Fibroblast of lung (primary cell): ENCODE measurements at regions not wholly inside any gene's neighbourhood (a gene's known extent, or its start where the extent isn't known, plus 50 kb on each side); places are given as distances from the start of the nearest gene placed in this dataset.
"Not testable (repeated sequence)": the region's sequence is repeated elsewhere in the genome, so short reads cannot be mapped to it uniquely, and the experiment has no call there.

Experiments used
- DNase-seq, 2 donors: peaks; one replicate each; pipeline versions ENCODE4 v3.0.0 to v3.0.0-alpha.2; 2010; ENCODE audit warnings: low read depth in 2 of 2
- H2AFZ ChIP-seq: 2 replicates; pipeline ENCODE4 v1.5.1; 2012; ENCODE audit warnings: low read length, control low read depth, inconsistent platforms
- H3K27ac ChIP-seq: 2 replicates; pipeline ENCODE4 v1.5.1; 2011; ENCODE audit warnings: low read length, control low read depth; ENCODE audit not compliant: insufficient read depth
- H3K27me3 ChIP-seq: 2 replicates; pipeline ENCODE4 v1.5.1; 2011; ENCODE audit warnings: mild to moderate bottlenecking, low read length; ENCODE audit not compliant: control insufficient read depth, insufficient read depth
- H3K36me3 ChIP-seq: 2 replicates; pipeline ENCODE4 v1.5.1; 2011; ENCODE audit warnings: low read length; ENCODE audit not compliant: control insufficient read depth, insufficient read depth
- H3K4me1 ChIP-seq: 2 replicates; pipeline ENCODE4 v1.5.1; 2011; ENCODE audit warnings: low read length; ENCODE audit not compliant: control insufficient read depth, insufficient read depth; ENCODE audit errors: extremely low read depth
- H3K4me2 ChIP-seq: 2 replicates; pipeline ENCODE4 v1.5.1; 2011; ENCODE audit warnings: low read length, control low read depth; ENCODE audit not compliant: insufficient read depth; ENCODE audit errors: extremely low read depth
- H3K4me3 ChIP-seq, 4 experiments: fragments of 200-600 bp in 1 of 4; sonication (generic) in 1 of 4; replicated peaks in 1 of 4; 2 replicates each; pipeline ENCODE4 v1.5.1; 2011 to 2016; ENCODE audit warnings: low read length in 4 of 4, low read depth in 3 of 4, mild to moderate bottlenecking in 3 of 4, control low read depth in 2 of 4, inconsistent platforms in 1 of 4, mixed read lengths in 1 of 4; ENCODE audit not compliant: insufficient read depth in 1 of 4; ENCODE audit errors: control extremely low read depth in 1 of 4
- H3K79me2 ChIP-seq: 2 replicates; pipeline ENCODE4 v1.5.1; 2012; ENCODE audit warnings: mild to moderate bottlenecking, low read length, inconsistent platforms; ENCODE audit not compliant: control insufficient read depth, insufficient read depth
- H3K9ac ChIP-seq: 2 replicates; pipeline ENCODE4 v1.5.1; 2011; ENCODE audit warnings: mild to moderate bottlenecking, low read length, control low read depth; ENCODE audit not compliant: insufficient read depth
- H3K9me3 ChIP-seq: 2 replicates; pipeline ENCODE4 v1.5.1; 2012; ENCODE audit warnings: low read depth, low read length; ENCODE audit not compliant: control insufficient read depth, insufficient read depth
- H4K20me1 ChIP-seq: 2 replicates; pipeline ENCODE4 v1.5.1; 2011; ENCODE audit warnings: low read length; ENCODE audit not compliant: control insufficient read depth, insufficient read depth; ENCODE audit errors: extremely low read depth
- EZH2 ChIP-seq: IDR thresholded peaks from 2 replicates; pipeline ENCODE4 v1.5.1; 2012; ENCODE audit warnings: low read length, control low read depth, mild to moderate bottlenecking; ENCODE audit errors: missing control alignments
- TF ChIP-seq, protein P1 (sequence below), 2 donors: IDR thresholded peaks in 1 of 2; conservative IDR thresholded peaks in 1 of 2; 1 replicate in 1 of 2; 2 replicates in 1 of 2; pipeline ENCODE4 v1.5.1; 2011 to 2012; ENCODE audit warnings: low read length in 2 of 2, control low read depth in 1 of 2, inconsistent platforms in 1 of 2, low read depth in 1 of 2, mild to moderate bottlenecking in 1 of 2

DNA sequence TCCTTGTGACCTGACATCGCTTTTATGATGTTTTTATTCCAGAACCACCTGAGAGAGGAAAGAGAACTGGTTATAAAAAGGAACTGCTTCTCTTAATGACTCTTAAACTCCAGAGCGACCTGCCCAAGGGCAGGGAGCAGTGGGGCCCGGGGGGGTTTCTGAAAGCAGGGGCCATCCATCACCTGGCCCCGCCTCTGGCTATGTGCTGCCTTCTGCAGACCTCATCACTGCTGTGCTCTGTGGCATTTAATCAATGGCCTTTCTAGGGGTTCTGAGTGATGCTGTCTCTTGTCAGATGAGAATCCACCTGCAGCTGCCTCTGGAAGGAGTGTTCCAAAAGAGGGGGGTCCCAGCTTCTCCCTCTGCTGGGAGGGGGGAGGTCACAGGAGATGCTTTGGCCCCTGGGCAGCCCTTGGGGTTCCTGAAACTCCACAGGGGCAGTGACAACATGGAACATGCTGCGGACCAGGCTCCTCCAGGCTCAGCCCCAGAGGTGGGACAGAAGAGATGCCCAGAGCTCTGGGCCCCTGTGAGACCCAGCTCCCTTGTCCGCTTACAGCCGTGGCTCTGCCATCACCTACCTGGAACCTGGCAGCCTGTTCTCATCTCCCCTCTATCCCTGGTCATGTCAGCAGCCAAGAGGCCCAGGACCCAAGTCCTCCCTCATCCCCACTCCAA lies 177.1 kb upstream of the SULF2 start:
- no peak overlapping the region for H3K4me2 ChIP-seq
- H4K20me1 ChIP-seq: no peaks in the 10 kb centered on the region
- no peak for TF ChIP-seq EZH2
- TF ChIP-seq, protein P1, sequence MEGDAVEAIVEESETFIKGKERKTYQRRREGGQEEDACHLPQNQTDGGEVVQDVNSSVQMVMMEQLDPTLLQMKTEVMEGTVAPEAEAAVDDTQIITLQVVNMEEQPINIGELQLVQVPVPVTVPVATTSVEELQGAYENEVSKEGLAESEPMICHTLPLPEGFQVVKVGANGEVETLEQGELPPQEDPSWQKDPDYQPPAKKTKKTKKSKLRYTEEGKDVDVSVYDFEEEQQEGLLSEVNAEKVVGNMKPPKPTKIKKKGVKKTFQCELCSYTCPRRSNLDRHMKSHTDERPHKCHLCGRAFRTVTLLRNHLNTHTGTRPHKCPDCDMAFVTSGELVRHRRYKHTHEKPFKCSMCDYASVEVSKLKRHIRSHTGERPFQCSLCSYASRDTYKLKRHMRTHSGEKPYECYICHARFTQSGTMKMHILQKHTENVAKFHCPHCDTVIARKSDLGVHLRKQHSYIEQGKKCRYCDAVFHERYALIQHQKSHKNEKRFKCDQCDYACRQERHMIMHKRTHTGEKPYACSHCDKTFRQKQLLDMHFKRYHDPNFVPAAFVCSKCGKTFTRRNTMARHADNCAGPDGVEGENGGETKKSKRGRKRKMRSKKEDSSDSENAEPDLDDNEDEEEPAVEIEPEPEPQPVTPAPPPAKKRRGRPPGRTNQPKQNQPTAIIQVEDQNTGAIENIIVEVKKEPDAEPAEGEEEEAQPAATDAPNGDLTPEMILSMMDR (conservative IDR thresholded peaks at IDR 0.05 in 1 of 2, IDR thresholded peaks at IDR 0.05 in 1 of 2; ENCODE audit: low read depth in 1 of 2, low read length in 2 of 2): no peak
- H3K9ac ChIP-seq: no peak overlapping the region
- no peaks in the 10 kb centered on the region for H3K4me1 ChIP-seq
- H3K36me3 ChIP-seq: no peaks in the 10 kb centered on the region
- no peak overlapping the region for H2AFZ ChIP-seq
- H3K79me2 ChIP-seq: no peaks in the 10 kb centered on the region
- no peak overlapping the region for H3K27ac ChIP-seq
- DNase-seq: no peak
- no peak overlapping the region for H3K4me3 ChIP-seq
- no peaks in the 10 kb centered on the region for H3K27me3 ChIP-seq
- H3K9me3 ChIP-seq: no peaks in the 10 kb centered on the region

DNA sequence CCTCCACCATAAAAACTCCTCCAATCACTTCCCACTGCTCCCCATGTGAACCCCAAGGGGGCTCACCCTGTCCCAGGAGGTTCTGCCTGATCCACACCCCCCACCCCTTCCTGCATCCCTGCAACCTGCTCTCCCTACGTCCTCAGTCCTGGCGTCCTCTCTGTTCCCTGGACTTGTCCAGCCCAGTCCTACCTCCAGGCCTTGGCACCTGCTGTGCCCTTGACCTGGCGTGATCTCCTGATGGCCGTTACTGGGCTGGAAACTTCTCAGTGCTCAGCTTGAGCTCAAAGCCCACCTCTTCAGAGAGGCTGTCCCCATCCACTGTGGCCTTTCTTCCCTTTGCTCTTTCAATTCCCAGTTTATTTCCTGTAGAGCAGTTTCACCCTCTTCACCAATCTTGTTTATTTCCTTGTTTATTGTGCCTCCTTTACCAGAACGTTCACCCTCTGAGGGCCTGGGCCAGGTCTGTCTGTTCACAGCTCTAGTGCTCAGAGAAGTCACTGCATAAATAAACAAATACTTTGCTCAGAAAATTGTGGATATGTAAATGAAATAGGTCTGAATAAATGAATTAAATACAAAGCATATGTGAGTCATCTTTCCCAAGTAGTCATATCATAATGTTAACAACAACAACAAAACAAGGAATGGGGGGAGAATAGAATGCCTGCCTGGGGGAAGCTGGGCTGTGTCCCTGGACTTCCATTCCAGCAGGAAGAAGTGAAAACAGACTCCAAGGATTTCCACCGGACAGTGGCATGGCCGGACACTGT lies 175.7 kb upstream of the SULF2 start:
- Histone ChIP-seq H2AFZ (no peak overlapping the region), H3K36me3 (no peaks in the 10 kb centered on the region), H3K79me2 (no peaks in the 10 kb centered on the region), H3K4me1 (no peaks in the 10 kb centered on the region), H3K4me3 (no peak overlapping the region), H3K9ac (no peak overlapping the region), H3K4me2 (no peak overlapping the region), H4K20me1 (no peaks in the 10 kb centered on the region), H3K27me3 (no peaks in the 10 kb centered on the region), H3K27ac (no peak overlapping the region), H3K9me3 (no peaks in the 10 kb centered on the region)
- peak in 1 of 2 donors; percentile 13 for DNase-seq
- no peak for TF ChIP-seq EZH2
- TF ChIP-seq, protein P1 (conservative IDR thresholded peaks at IDR 0.05 in 1 of 2, IDR thresholded peaks at IDR 0.05 in 1 of 2; ENCODE audit: low read depth in 1 of 2, low read length in 2 of 2): no peak

DNA sequence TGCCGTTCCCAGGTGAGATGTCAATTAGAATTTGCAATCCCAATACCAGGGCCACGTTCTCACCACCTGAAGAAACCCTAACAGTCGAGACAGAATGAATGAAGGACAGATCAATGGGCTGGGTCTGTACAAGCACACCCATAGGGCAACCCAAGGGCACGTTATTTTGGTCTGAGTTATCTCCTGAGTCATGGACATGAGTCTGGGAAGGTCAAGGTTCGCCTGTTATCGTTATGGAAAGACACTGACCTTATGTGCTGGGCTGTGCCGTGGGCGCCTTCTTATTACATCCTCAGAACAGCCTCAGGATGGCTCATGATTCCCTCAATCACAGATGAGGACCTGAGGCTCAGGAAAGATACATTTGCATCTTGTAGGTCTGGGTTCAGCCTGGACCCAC lies 175.0 kb upstream of the SULF2 start:
- Histone ChIP-seq H3K4me3 (no peak overlapping the region), H3K4me2 (no peak overlapping the region), H4K20me1 (no peaks in the 10 kb centered on the region), H2AFZ (no peak overlapping the region), H3K4me1 (no peaks in the 10 kb centered on the region), H3K79me2 (no peaks in the 10 kb centered on the region), H3K36me3 (no peaks in the 10 kb centered on the region), H3K9me3 (no peaks in the 10 kb centered on the region), H3K27ac (no peak overlapping the region), H3K27me3 (no peaks in the 10 kb centered on the region), H3K9ac (no peak overlapping the region)
- DNase-seq: no peak
- TF ChIP-seq EZH2: no peak
- TF ChIP-seq, protein P1 (conservative IDR thresholded peaks at IDR 0.05 in 1 of 2, IDR thresholded peaks at IDR 0.05 in 1 of 2; ENCODE audit: low read depth in 1 of 2, low read length in 2 of 2): no peak

DNA sequence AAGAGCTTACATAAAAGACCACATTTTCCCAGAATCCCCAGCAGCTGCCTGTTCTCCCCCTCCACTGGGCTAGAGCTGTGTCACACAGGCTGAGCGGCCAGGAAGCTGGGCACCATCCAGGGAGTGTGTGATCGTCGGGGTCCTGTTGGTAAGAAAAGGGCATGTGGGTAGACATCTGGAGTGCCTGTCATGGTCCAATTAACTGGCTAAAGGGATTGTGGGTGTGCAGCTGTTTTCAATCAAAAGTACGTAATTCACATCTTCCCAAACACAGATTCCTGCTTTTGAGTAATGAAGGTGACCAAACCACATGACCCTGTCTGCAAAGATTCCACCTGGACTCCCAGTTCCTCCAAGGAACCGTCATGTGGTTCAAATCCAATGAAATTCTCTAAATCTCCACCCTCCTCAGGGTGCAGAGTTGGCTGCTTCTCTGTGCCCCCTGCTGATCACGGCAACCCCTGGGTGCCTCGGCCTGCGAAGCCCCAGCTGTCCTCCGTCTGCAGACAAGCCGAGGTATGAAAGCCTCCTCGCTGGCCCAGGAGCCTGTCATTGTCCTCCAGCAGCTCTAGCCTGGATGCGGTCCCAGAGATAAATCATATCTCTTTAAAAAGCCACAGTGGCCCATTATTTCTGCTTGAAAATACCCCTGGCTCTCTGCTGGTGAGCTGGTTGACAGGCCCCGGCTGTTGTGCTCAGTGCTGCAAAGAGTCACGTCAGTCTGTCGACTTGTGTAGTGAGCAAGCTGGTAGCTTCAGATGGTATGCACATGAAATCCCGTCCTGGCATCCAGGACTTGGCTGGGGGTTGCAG lies 172.9 kb upstream of the SULF2 start:
- not testable (repeated sequence) for H3K4me1 ChIP-seq, H3K36me3 ChIP-seq, H3K4me3 ChIP-seq, H2AFZ ChIP-seq, H3K9me3 ChIP-seq, H3K4me2 ChIP-seq, H3K9ac ChIP-seq, H3K79me2 ChIP-seq, H3K27me3 ChIP-seq, H3K27ac ChIP-seq, H4K20me1 ChIP-seq
- peak; percentile 66 to 89 for DNase-seq
